Cardiac muscle cell (in vitro differentiated cells and primary cell): ENCODE measurements at regions not wholly inside any gene's neighbourhood (a gene's known extent, or its start where the extent isn't known, plus 50 kb on each side); places are given as distances from the start of the nearest gene placed in this dataset.

Source experiments
- DNase-seq, 2 donors: peaks; one replicate each; pipeline versions ENCODE4 v3.0.0 to v3.0.0-alpha.2; 2010 to 2017; ENCODE audit warnings: low read depth in 1 of 2, low spot score in 1 of 2
- H3K27ac ChIP-seq: fragments of 200-600 bp; sonication (generic); 2 replicates; pipeline ENCODE4 v1.5.1; 2016
- H3K27me3 ChIP-seq: fragments of 200-600 bp; sonication (generic); 2 replicates; pipeline ENCODE4 v1.6.0; 2016; ENCODE audit warnings: control low read depth
- H3K36me3 ChIP-seq: fragments of 200-600 bp; sonication (generic); 2 replicates; pipeline ENCODE4 v1.5.1; 2016; ENCODE audit warnings: control low read depth
- H3K4me1 ChIP-seq: fragments of 200-600 bp; sonication (generic); 2 replicates; pipeline ENCODE4 v1.8.1; 2017; ENCODE audit warnings: low read depth, mild to moderate bottlenecking, mixed run types
- H3K4me3 ChIP-seq: fragments of 200-600 bp; sonication (generic); 2 replicates; pipeline ENCODE4 v1.5.1; 2016; ENCODE audit warnings: mild to moderate bottlenecking
- H3K9me3 ChIP-seq: fragments of 200-600 bp; sonication (generic); 2 replicates; pipeline ENCODE4 v1.5.1; 2017; ENCODE audit warnings: low read depth, mild to moderate bottlenecking, control low read depth
- TF ChIP-seq, protein P1 (sequence below): IDR thresholded peaks from 2 replicates; pipeline ENCODE4 v1.5.1; 2012; ENCODE audit warnings: low read depth, mild to moderate bottlenecking, low read length

GRCh38 chr7:3165681-3166580, 122.3 kb upstream of the CARD11 start:
- H3K4me3 ChIP-seq = no peak overlapping the region
- H3K9me3 ChIP-seq = no peaks in the 10 kb centered on the region
- TF ChIP-seq, protein P1, sequence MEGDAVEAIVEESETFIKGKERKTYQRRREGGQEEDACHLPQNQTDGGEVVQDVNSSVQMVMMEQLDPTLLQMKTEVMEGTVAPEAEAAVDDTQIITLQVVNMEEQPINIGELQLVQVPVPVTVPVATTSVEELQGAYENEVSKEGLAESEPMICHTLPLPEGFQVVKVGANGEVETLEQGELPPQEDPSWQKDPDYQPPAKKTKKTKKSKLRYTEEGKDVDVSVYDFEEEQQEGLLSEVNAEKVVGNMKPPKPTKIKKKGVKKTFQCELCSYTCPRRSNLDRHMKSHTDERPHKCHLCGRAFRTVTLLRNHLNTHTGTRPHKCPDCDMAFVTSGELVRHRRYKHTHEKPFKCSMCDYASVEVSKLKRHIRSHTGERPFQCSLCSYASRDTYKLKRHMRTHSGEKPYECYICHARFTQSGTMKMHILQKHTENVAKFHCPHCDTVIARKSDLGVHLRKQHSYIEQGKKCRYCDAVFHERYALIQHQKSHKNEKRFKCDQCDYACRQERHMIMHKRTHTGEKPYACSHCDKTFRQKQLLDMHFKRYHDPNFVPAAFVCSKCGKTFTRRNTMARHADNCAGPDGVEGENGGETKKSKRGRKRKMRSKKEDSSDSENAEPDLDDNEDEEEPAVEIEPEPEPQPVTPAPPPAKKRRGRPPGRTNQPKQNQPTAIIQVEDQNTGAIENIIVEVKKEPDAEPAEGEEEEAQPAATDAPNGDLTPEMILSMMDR = no peak
- DNase-seq = no peak
- peaks cover 28% of the 10 kb centered on the region for H3K4me1 ChIP-seq
- no peaks in the 10 kb centered on the region for H3K27me3 ChIP-seq
- no peaks in the 10 kb centered on the region for H3K36me3 ChIP-seq
- H3K27ac ChIP-seq = peak overlapping the region; percentile 97

DNA sequence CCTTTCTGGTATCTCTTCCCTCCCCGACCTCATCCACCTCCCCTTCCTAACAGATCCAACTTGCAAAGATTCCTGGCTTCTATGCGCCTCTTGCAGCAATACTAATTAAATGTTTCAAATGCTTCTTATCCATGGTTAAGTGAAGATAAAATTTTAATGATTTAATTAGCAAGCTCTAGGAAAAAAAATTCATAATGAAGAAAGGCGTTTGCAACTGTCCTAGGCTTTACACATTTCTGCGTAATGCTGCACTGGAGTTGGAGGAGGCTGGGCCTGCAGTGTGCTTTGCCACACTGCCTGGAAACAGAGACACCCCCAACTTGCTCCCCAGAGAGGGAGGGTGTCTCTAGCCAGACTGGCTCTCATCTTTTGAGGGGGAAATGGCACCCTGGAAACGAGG, 123.9 kb upstream of the CARD11 start:
- peaks cover 28% of the 10 kb centered on the region for H3K4me1 ChIP-seq
- no peak for DNase-seq
- TF ChIP-seq, protein P1 = no peak
- no peak overlapping the region for H3K27ac ChIP-seq
- H3K27me3 ChIP-seq = no peaks in the 10 kb centered on the region
- H3K36me3 ChIP-seq = no peaks in the 10 kb centered on the region
- no peaks in the 10 kb centered on the region for H3K9me3 ChIP-seq
- H3K4me3 ChIP-seq = no peak overlapping the region

- TF ChIP-seq, protein P1 = no peak
- no peaks in the 10 kb centered on the region for H3K36me3 ChIP-seq
- H3K27ac ChIP-seq = no peak overlapping the region
- H3K27me3 ChIP-seq = no peaks in the 10 kb centered on the region
- H3K4me1 ChIP-seq = peaks cover 28% of the 10 kb centered on the region
- no peak overlapping the region for H3K4me3 ChIP-seq
- no peaks in the 10 kb centered on the region for H3K9me3 ChIP-seq
- DNase-seq = no peak
These were observed 124.7 kb upstream of the CARD11 start for GRCh38 chr7:3168370-3168769.

GRCh38 chr7:3168869-3169268, 125.2 kb upstream of the CARD11 start:
- Histone ChIP-seq H3K4me1 (peaks cover 26% of the 10 kb centered on the region), H3K4me3 (no peak overlapping the region), H3K9me3 (no peaks in the 10 kb centered on the region), H3K27me3 (no peaks in the 10 kb centered on the region), H3K36me3 (no peaks in the 10 kb centered on the region), H3K27ac (no peak overlapping the region)
- DNase-seq = no peak
- TF ChIP-seq, protein P1 = no peak

DNA sequence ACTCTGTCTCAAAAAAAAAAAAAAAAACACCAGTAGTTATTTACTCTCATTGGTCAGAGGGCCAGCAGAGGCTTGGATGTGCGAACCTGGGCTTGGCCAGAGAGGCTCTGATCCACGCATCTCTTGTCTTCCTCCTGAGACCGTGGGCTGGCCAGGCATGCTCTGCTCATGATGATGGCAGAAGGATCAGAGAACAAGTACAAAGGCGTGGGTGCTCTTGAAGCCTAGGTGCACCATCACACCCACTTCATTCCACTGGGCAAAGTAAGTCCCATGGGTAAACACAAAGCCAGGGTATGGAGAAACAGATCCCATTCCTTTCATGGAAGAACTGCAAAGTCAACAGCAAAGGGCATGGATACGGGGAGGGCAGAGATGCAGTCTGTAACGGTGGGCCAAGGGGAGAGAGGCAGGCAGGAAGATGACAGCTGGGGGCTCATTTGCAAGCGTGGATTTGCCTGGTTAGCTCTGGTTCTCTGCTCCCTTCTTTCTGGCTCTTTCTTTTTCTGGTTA, 128.2 kb upstream of the SDK1 start:
- TF ChIP-seq, protein P1 = no peak
- Histone ChIP-seq H3K9me3 (no peaks in the 10 kb centered on the region), H3K27me3 (no peaks in the 10 kb centered on the region), H3K27ac (no peak overlapping the region), H3K4me3 (no peak overlapping the region), H3K36me3 (no peaks in the 10 kb centered on the region), H3K4me1 (peaks cover 9% of the 10 kb centered on the region)
- DNase-seq = no peak
